ENCODE measurements at regions not wholly inside any gene's neighbourhood (a gene's known extent, or its start where the extent isn't known, plus 50 kb on each side); places are given as distances from the start of the nearest gene placed in this dataset.
"Not testable (repeated sequence)": the region's sequence is repeated elsewhere in the genome, so short reads cannot be mapped to it uniquely, and the experiment has no call there.

GRCh38 chr6:111925296-111925695 is 52.0 kb upstream of the FYN start:
- no peaks in the 10 kb centered on the region for H3K9me3 Mint-ChIP-seq
- intact Hi-C loops (cut with micrococcal nuclease) = no loop called here
- no peak overlapping the region for H3K27ac Mint-ChIP-seq
- H3K27me3 Mint-ChIP-seq (ENCODE audit: insufficient read depth) = peaks cover 6% of the 10 kb centered on the region
- peaks cover 14% of the 10 kb centered on the region for H3K4me1 Mint-ChIP-seq (ENCODE audit: low read depth)
- H3K4me3 Mint-ChIP-seq = no peak overlapping the region
- no peak for DNase-seq (ENCODE audit: low spot score)
- H3K36me3 Mint-ChIP-seq (ENCODE audit: low read depth) = no peaks in the 10 kb centered on the region

GRCh38 chr6:111926731-111927302 is 53.6 kb upstream of the FYN start:
- peaks cover 14% of the 10 kb centered on the region for H3K4me1 Mint-ChIP-seq (ENCODE audit: low read depth)
- H3K27ac Mint-ChIP-seq = no peak overlapping the region
- H3K4me3 Mint-ChIP-seq = no peak overlapping the region
- intact Hi-C loops (cut with micrococcal nuclease) = no loop called here
- H3K36me3 Mint-ChIP-seq (ENCODE audit: low read depth) = peaks cover 2% of the 10 kb centered on the region
- peaks cover 14% of the 10 kb centered on the region for H3K9me3 Mint-ChIP-seq
- no peak for DNase-seq (ENCODE audit: low spot score)
- H3K27me3 Mint-ChIP-seq (ENCODE audit: insufficient read depth) = peaks cover 8% of the 10 kb centered on the region

GRCh38 chr6:111927321-111927720 is 54.1 kb upstream of the FYN start:
- no peak for DNase-seq (ENCODE audit: low spot score)
- Mint-ChIP-seq H3K27me3 (ENCODE audit: insufficient read depth) (peaks cover 8% of the 10 kb centered on the region), H3K27ac (no peak overlapping the region), H3K4me1 (ENCODE audit: low read depth) (peaks cover 14% of the 10 kb centered on the region), H3K36me3 (ENCODE audit: low read depth) (peaks cover 2% of the 10 kb centered on the region), H3K4me3 (no peak overlapping the region), H3K9me3 (peaks cover 19% of the 10 kb centered on the region)
- intact Hi-C loops (cut with micrococcal nuclease) = no loop called here

- Mint-ChIP-seq H3K36me3 (ENCODE audit: low read depth) (peaks cover 2% of the 10 kb centered on the region), H3K27ac (no peak overlapping the region), H3K27me3 (ENCODE audit: insufficient read depth) (peaks cover 15% of the 10 kb centered on the region), H3K9me3 (peaks cover 25% of the 10 kb centered on the region), H3K4me3 (no peak overlapping the region), H3K4me1 (ENCODE audit: low read depth) (peaks cover 6% of the 10 kb centered on the region)
- intact Hi-C loops (cut with micrococcal nuclease) = no loop called here
- no peak for DNase-seq (ENCODE audit: low spot score)
Measured at GRCh38 chr6:111928139-111928538, 54.9 kb upstream of the FYN start.

- H3K36me3 Mint-ChIP-seq (ENCODE audit: low read depth); intact Hi-C loops (cut with micrococcal nuclease); H3K4me1 Mint-ChIP-seq (ENCODE audit: low read depth); DNase-seq (ENCODE audit: low spot score); H3K27ac Mint-ChIP-seq; H3K4me3 Mint-ChIP-seq: not testable (repeated sequence)
- H3K27me3 Mint-ChIP-seq (ENCODE audit: insufficient read depth) = peaks cover 20% of the 10 kb centered on the region
- peaks cover 30% of the 10 kb centered on the region for H3K9me3 Mint-ChIP-seq
Measured at GRCh38 chr6:111934611-111935010, 61.4 kb upstream of the FYN start.

- no peak overlapping the region for H3K4me3 Mint-ChIP-seq
- intact Hi-C loops (cut with micrococcal nuclease) = no loop called here
- H3K27me3 Mint-ChIP-seq (ENCODE audit: insufficient read depth) = peaks cover 14% of the 10 kb centered on the region
- H3K36me3 Mint-ChIP-seq (ENCODE audit: low read depth) = no peaks in the 10 kb centered on the region
- H3K4me1 Mint-ChIP-seq (ENCODE audit: low read depth) = peaks cover 5% of the 10 kb centered on the region
- DNase-seq (ENCODE audit: low spot score) = no peak
- H3K9me3 Mint-ChIP-seq = peaks cover 18% of the 10 kb centered on the region
- H3K27ac Mint-ChIP-seq = no peak overlapping the region
Measured at GRCh38 chr6:111936718-111937117, 63.5 kb upstream of the FYN start.

- H3K36me3 Mint-ChIP-seq (ENCODE audit: low read depth) = peaks cover 2% of the 10 kb centered on the region
- peaks cover 3% of the 10 kb centered on the region for H3K27me3 Mint-ChIP-seq (ENCODE audit: insufficient read depth)
- H3K27ac Mint-ChIP-seq = no peak overlapping the region
- no peak overlapping the region for H3K4me3 Mint-ChIP-seq
- peaks cover 4% of the 10 kb centered on the region for H3K9me3 Mint-ChIP-seq
- peaks cover 5% of the 10 kb centered on the region for H3K4me1 Mint-ChIP-seq (ENCODE audit: low read depth)
- intact Hi-C loops (cut with micrococcal nuclease) = no loop called here
- no peak for DNase-seq (ENCODE audit: low spot score)
Measured at GRCh38 chr6:111938710-111939109, 65.5 kb upstream of the FYN start.

- peaks cover 2% of the 10 kb centered on the region for H3K36me3 Mint-ChIP-seq (ENCODE audit: low read depth)
- H3K27ac Mint-ChIP-seq = no peak overlapping the region
- H3K27me3 Mint-ChIP-seq (ENCODE audit: insufficient read depth) = peaks cover 3% of the 10 kb centered on the region
Measured at GRCh38 chr6:111939902-111940301, 66.7 kb upstream of the FYN start.

GRCh38 chr6:111940801-111941200 is 67.5 kb upstream of the FYN start:
- Mint-ChIP-seq H3K27me3 (ENCODE audit: insufficient read depth) (peaks cover 3% of the 10 kb centered on the region), H3K4me1 (ENCODE audit: low read depth) (peaks cover 5% of the 10 kb centered on the region), H3K36me3 (ENCODE audit: low read depth) (peaks cover 2% of the 10 kb centered on the region), H3K4me3 (no peak overlapping the region), H3K27ac (no peak overlapping the region), H3K9me3 (peaks cover 4% of the 10 kb centered on the region)
- no peak for DNase-seq (ENCODE audit: low spot score)
- intact Hi-C loops (cut with micrococcal nuclease) = no loop called here

More at GRCh38 chr6:111939902-111940301, 66.7 kb upstream of the FYN start:
- peaks cover 4% of the 10 kb centered on the region for H3K9me3 Mint-ChIP-seq
- DNase-seq (ENCODE audit: low spot score) = no peak
- no peak overlapping the region for H3K4me3 Mint-ChIP-seq
- intact Hi-C loops (cut with micrococcal nuclease) = no loop called here
- H3K4me1 Mint-ChIP-seq (ENCODE audit: low read depth) = peaks cover 5% of the 10 kb centered on the region

GRCh38 chr6:111941686-111942330 is 68.6 kb upstream of the FYN start:
- DNase-seq (ENCODE audit: low spot score) = no peak
- H3K27ac Mint-ChIP-seq = no peak overlapping the region
- peaks cover 4% of the 10 kb centered on the region for H3K9me3 Mint-ChIP-seq
- peaks cover 3% of the 10 kb centered on the region for H3K27me3 Mint-ChIP-seq (ENCODE audit: insufficient read depth)
- intact Hi-C loops (cut with micrococcal nuclease) = no loop called here
- no peak overlapping the region for H3K4me3 Mint-ChIP-seq
- peaks cover 5% of the 10 kb centered on the region for H3K4me1 Mint-ChIP-seq (ENCODE audit: low read depth)
- peaks cover 2% of the 10 kb centered on the region for H3K36me3 Mint-ChIP-seq (ENCODE audit: low read depth)

GRCh38 chr6:111942561-111942960 is 69.3 kb upstream of the FYN start:
- peaks cover 2% of the 10 kb centered on the region for H3K36me3 Mint-ChIP-seq (ENCODE audit: low read depth)
- H3K27me3 Mint-ChIP-seq (ENCODE audit: insufficient read depth) = no peaks in the 10 kb centered on the region
- H3K4me1 Mint-ChIP-seq (ENCODE audit: low read depth) = peaks cover 5% of the 10 kb centered on the region
- H3K9me3 Mint-ChIP-seq = peaks cover 4% of the 10 kb centered on the region
- H3K27ac Mint-ChIP-seq = no peak overlapping the region
- DNase-seq (ENCODE audit: low spot score) = no peak
- no peak overlapping the region for H3K4me3 Mint-ChIP-seq
- intact Hi-C loops (cut with micrococcal nuclease) = no loop called here

GRCh38 chr6:111943266-111943665 is 70.0 kb upstream of the FYN start:
- Mint-ChIP-seq H3K27me3 (ENCODE audit: insufficient read depth) (peaks cover 3% of the 10 kb centered on the region), H3K4me3 (no peak overlapping the region), H3K9me3 (peaks cover 4% of the 10 kb centered on the region), H3K27ac (no peak overlapping the region), H3K4me1 (ENCODE audit: low read depth) (no peaks in the 10 kb centered on the region), H3K36me3 (ENCODE audit: low read depth) (peaks cover 2% of the 10 kb centered on the region)
- intact Hi-C loops (cut with micrococcal nuclease) = no loop called here
- DNase-seq (ENCODE audit: low spot score) = no peak

- peaks cover 4% of the 10 kb centered on the region for H3K9me3 Mint-ChIP-seq
- intact Hi-C loops (cut with micrococcal nuclease) = no loop called here
- no peaks in the 10 kb centered on the region for H3K4me1 Mint-ChIP-seq (ENCODE audit: low read depth)
- peaks cover 8% of the 10 kb centered on the region for H3K27me3 Mint-ChIP-seq (ENCODE audit: insufficient read depth)
- peaks cover 2% of the 10 kb centered on the region for H3K36me3 Mint-ChIP-seq (ENCODE audit: low read depth)
- H3K27ac Mint-ChIP-seq = no peak overlapping the region
- H3K4me3 Mint-ChIP-seq = no peak overlapping the region
- no peak for DNase-seq (ENCODE audit: low spot score)
Measured at GRCh38 chr6:111943726-111944125, 70.5 kb upstream of the FYN start.

- Mint-ChIP-seq H3K36me3 (ENCODE audit: low read depth) (peaks cover 2% of the 10 kb centered on the region), H3K27ac (no peak overlapping the region), H3K4me3 (no peak overlapping the region), H3K4me1 (ENCODE audit: low read depth) (no peaks in the 10 kb centered on the region), H3K9me3 (peaks cover 4% of the 10 kb centered on the region), H3K27me3 (ENCODE audit: insufficient read depth) (peaks cover 9% of the 10 kb centered on the region)
- intact Hi-C loops (cut with micrococcal nuclease) = no loop called here
- DNase-seq (ENCODE audit: low spot score) = no peak
Measured at GRCh38 chr6:111944541-111944940, 71.3 kb upstream of the FYN start.
